Liver (tissue), 8 donors: ENCODE measurements at regions not wholly inside any gene's neighbourhood (a gene's known extent, or its start where the extent isn't known, plus 50 kb on each side); places are given as distances from the start of the nearest gene placed in this dataset.

ENCODE experiments used
- DNase-seq: peaks from one replicate; pipeline ENCODE4 v3.0.0-alpha.2; 2017; ENCODE audit warnings: low spot score
- H3K27ac ChIP-seq, 2 donors: one replicate each; pipeline ENCODE4 v1.7.0; 2013; ENCODE audit warnings: inconsistent platforms in 2 of 2, low read length in 2 of 2, control low read depth in 1 of 2, low read depth in 1 of 2, mild to moderate bottlenecking in 1 of 2
- H3K27me3 ChIP-seq, 4 donors: one replicate each; pipeline versions ENCODE4 v1.6.1 to v1.7.0; 2013; ENCODE audit warnings: low read length in 3 of 4, inconsistent platforms in 1 of 4, mild to moderate bottlenecking in 1 of 4, moderate library complexity in 1 of 4; ENCODE audit not compliant: control insufficient read depth in 4 of 4, insufficient read depth in 4 of 4
- H3K36me3 ChIP-seq, 4 donors: one replicate each; pipeline versions ENCODE4 v1.6.1 to v1.7.0; 2013; ENCODE audit warnings: low read length in 3 of 4, mild to moderate bottlenecking in 3 of 4, low read depth in 1 of 4, moderate library complexity in 1 of 4; ENCODE audit not compliant: control insufficient read depth in 4 of 4, insufficient read depth in 3 of 4
- H3K4me1 ChIP-seq, 4 donors: one replicate each; pipeline versions ENCODE4 v1.6.1 to v1.7.0; 2013; ENCODE audit warnings: low read length in 3 of 4, mild to moderate bottlenecking in 3 of 4, moderate library complexity in 1 of 4; ENCODE audit not compliant: control insufficient read depth in 4 of 4, insufficient read depth in 4 of 4
- H3K4me3 ChIP-seq, 3 donors: one replicate each; pipeline versions ENCODE4 v1.6.1 to v1.7.0; 2013; ENCODE audit warnings: low read length in 3 of 3, control low read depth in 1 of 3, low read depth in 1 of 3, mild to moderate bottlenecking in 1 of 3
- H3K9ac ChIP-seq, 2 donors: one replicate each; pipeline ENCODE4 v1.7.0; 2013; ENCODE audit warnings: low read length in 2 of 2, mild to moderate bottlenecking in 2 of 2, moderate library complexity in 2 of 2, control low read depth in 1 of 2, low read depth in 1 of 2
- H3K9me3 ChIP-seq, 4 donors: one replicate each; pipeline versions ENCODE4 v1.6.1 to v1.7.0; 2013; ENCODE audit warnings: low read length in 3 of 4; ENCODE audit not compliant: control insufficient read depth in 4 of 4
- ATF3 ChIP-seq: IDR thresholded peaks from 2 replicates; pipeline ENCODE4 v1.6.1; 2016; ENCODE audit warnings: antibody characterized with exemption
- CTCF ChIP-seq: fragments of 150-350 bp; IDR thresholded peaks from 2 replicates; pipeline ENCODE4 v1.5.1; 2017; ENCODE audit warnings: improper control_type of control experiment, low read depth, low read length; ENCODE audit not compliant: missing input control
- EGR1 ChIP-seq, 2 donors: IDR thresholded peaks; 2 replicates each; pipeline ENCODE4 v1.6.1; 2016 to 2018; ENCODE audit warnings: antibody characterized with exemption in 2 of 2, low read depth in 2 of 2
- FOXA1 ChIP-seq: IDR thresholded peaks from 2 replicates; pipeline ENCODE4 v1.6.1; 2016; ENCODE audit warnings: antibody characterized with exemption
- FOXA2 ChIP-seq: IDR thresholded peaks from 2 replicates; pipeline ENCODE4 v1.6.1; 2016; ENCODE audit warnings: antibody characterized with exemption
- GABPA ChIP-seq, 2 donors: IDR thresholded peaks in 1 of 2; conservative IDR thresholded peaks in 1 of 2; 2 replicates each; pipeline ENCODE4 v1.6.1; 2016; ENCODE audit warnings: antibody characterized with exemption in 2 of 2, mild to moderate bottlenecking in 1 of 2, moderate library complexity in 1 of 2
- HNF4A ChIP-seq, 2 donors: conservative IDR thresholded peaks; 2 replicates each; pipeline ENCODE4 v1.6.1; 2016; ENCODE audit warnings: antibody characterized with exemption in 2 of 2, mild to moderate bottlenecking in 2 of 2
- HNF4G ChIP-seq: IDR thresholded peaks from 2 replicates; pipeline ENCODE4 v1.6.1; 2016; ENCODE audit warnings: antibody characterized with exemption
- JUND ChIP-seq, 2 donors: IDR thresholded peaks; 2 replicates each; pipeline ENCODE4 v1.6.1; 2016; ENCODE audit warnings: antibody characterized with exemption in 2 of 2
- MAX ChIP-seq: IDR thresholded peaks from 2 replicates; pipeline ENCODE4 v1.6.1; 2016; ENCODE audit warnings: antibody characterized with exemption
- NR2F2 ChIP-seq: IDR thresholded peaks from 2 replicates; pipeline ENCODE4 v1.6.1; 2016; ENCODE audit warnings: antibody characterized with exemption
- RAD21 ChIP-seq, 2 donors: IDR thresholded peaks; 2 replicates each; pipeline ENCODE4 v1.6.1; 2016; ENCODE audit warnings: antibody characterized with exemption in 2 of 2, mild to moderate bottlenecking in 2 of 2
- REST ChIP-seq: IDR thresholded peaks from 2 replicates; pipeline ENCODE4 v1.6.1; 2016; ENCODE audit warnings: antibody characterized with exemption, mild to moderate bottlenecking
- RXRA ChIP-seq, 2 donors: IDR thresholded peaks; 2 replicates each; pipeline ENCODE4 v1.6.1; 2017 to 2018; ENCODE audit warnings: antibody characterized with exemption in 2 of 2, mild to moderate bottlenecking in 1 of 2
- SP1 ChIP-seq: IDR thresholded peaks from 2 replicates; pipeline ENCODE4 v1.6.1; 2018; ENCODE audit warnings: antibody characterized with exemption, mild to moderate bottlenecking
- TAF1 ChIP-seq: conservative IDR thresholded peaks from 2 replicates; pipeline ENCODE4 v1.6.1; 2016; ENCODE audit warnings: antibody characterized with exemption, mild to moderate bottlenecking
- YY1 ChIP-seq: IDR thresholded peaks from 2 replicates; pipeline ENCODE4 v1.6.1; 2016; ENCODE audit warnings: antibody characterized with exemption, mild to moderate bottlenecking
- ZBTB33 ChIP-seq: IDR thresholded peaks from 2 replicates; pipeline ENCODE4 v1.6.1; 2016; ENCODE audit warnings: antibody characterized with exemption
- WGBS: extraction: QIAGEN DNeasy Blood & Tissue Kit; methylation state at CpG from one replicate; pipeline ENCODE4 v1.1.7; 2013; 5-methylcytosine and 5-hydroxymethylcytosine counted together
- donor health status: healthy.
- donor health status: healthy.
- donor health status: healthy.
- donor health status: healthy.
- donor health status: healthy.

- no peak overlapping the region for H3K4me3 ChIP-seq
- H3K27ac ChIP-seq, result no peak overlapping the region
- H3K27me3 ChIP-seq, result peaks cover 0 to 3% (median under 1%) of the 10 kb centered on the region in 4 donors
- no peak for DNase-seq
- 86% methylated on average over 2 of the region's 2 CpGs for WGBS
- no peak for TF ChIP-seq RAD21 (IDR thresholded peaks at IDR 0.05)
- TF ChIP-seq YY1, result no peak
- no peak for TF ChIP-seq MAX
- no peak for TF ChIP-seq GABPA (IDR thresholded peaks at IDR 0.05 in 1 of 2, conservative IDR thresholded peaks at IDR 0.05 in 1 of 2)
- no peak for TF ChIP-seq CTCF
- no peak for TF ChIP-seq EGR1 (IDR thresholded peaks at IDR 0.05; ENCODE audit: low read depth in 2 of 2)
- TF ChIP-seq HNF4G, result no peak
- no peak for TF ChIP-seq SP1
- no peak for TF ChIP-seq ATF3
- no peak for TF ChIP-seq HNF4A (conservative IDR thresholded peaks at IDR 0.05)
- no peak for TF ChIP-seq FOXA1
- TF ChIP-seq NR2F2, result no peak
- TF ChIP-seq FOXA2, result no peak
- TF ChIP-seq TAF1, result no peak
- no peak for TF ChIP-seq JUND (IDR thresholded peaks at IDR 0.05)
- no peak for TF ChIP-seq RXRA (IDR thresholded peaks at IDR 0.05)
- no peak for TF ChIP-seq REST
- no peak for TF ChIP-seq ZBTB33
- H3K9me3 ChIP-seq, result no peaks in the 10 kb centered on the region
- no peak overlapping the region for H3K9ac ChIP-seq
- H3K4me1 ChIP-seq, result no peaks in the 10 kb centered on the region
- H3K36me3 ChIP-seq, result no peaks in the 10 kb centered on the region
Measured at GRCh38 chr16:48098472-48098871, 57.3 kb downstream of the ABCC12 start.

- Histone ChIP-seq H3K4me1 (no peaks in the 10 kb centered on the region), H3K9me3 (no peaks in the 10 kb centered on the region), H3K4me3 (no peak overlapping the region), H3K27ac (no peak overlapping the region), H3K36me3 (no peaks in the 10 kb centered on the region), H3K27me3 (peaks cover 0 to 5% (median 0%) of the 10 kb centered on the region in 4 donors), H3K9ac (no peak overlapping the region)
- 73% methylated on average over 14 of the region's 14 CpGs for WGBS
- DNase-seq, result no peak
- TF ChIP-seq MAX (no peak), TAF1 (no peak), FOXA2 (no peak), ATF3 (no peak), YY1 (no peak), ZBTB33 (no peak), SP1 (no peak), RAD21 (IDR thresholded peaks at IDR 0.05) (no peak), REST (no peak), GABPA (IDR thresholded peaks at IDR 0.05 in 1 of 2, conservative IDR thresholded peaks at IDR 0.05 in 1 of 2) (no peak), NR2F2 (no peak)
Measured at GRCh38 chr16:48091117-48091516, 64.7 kb downstream of the ABCC12 start.
